OCI-LY3 (cell line): ENCODE measurements at regions not wholly inside any gene's neighbourhood (a gene's known extent, or its start where the extent isn't known, plus 50 kb on each side); places are given as distances from the start of the nearest gene placed in this dataset.

Experiments
- EZH2phosphoT487 ChIP-seq: fragments of 200-600 bp; shearing (Covaris generic); IDR thresholded peaks from 2 replicates; pipeline ENCODE4 v1.6.1; 2018; ENCODE audit warnings: antibody characterized with exemption, mixed run types, low read depth
- TF ChIP-seq, protein P1 (sequence below): fragments of 200-600, 300-600 bp; sonication (generic); IDR thresholded peaks from 2 replicates; pipeline ENCODE4 v1.5.1; 2014; ENCODE audit warnings: antibody characterized with exemption, low read length, low read depth

DNA sequence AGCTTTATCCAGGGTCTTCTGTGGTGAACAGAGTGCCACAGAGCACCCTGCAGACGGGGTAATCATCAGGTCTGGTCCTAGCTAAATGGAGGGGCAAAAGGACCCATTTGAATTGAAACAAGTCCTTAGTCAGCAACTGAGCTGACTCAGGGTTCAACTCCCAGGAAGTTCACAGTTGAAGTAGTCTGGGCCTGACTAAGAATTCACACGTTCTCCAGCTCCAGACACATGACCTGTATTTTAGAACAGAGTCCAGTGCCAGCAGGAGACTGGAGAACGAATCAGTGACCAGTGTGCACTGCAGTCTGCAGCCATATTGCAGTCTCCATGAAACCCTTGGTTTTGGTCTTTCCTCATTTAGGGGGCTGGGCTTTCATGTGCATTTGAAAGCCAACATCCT is 85.2 kb downstream of the ELOVL4 start:
- TF ChIP-seq, protein P1, sequence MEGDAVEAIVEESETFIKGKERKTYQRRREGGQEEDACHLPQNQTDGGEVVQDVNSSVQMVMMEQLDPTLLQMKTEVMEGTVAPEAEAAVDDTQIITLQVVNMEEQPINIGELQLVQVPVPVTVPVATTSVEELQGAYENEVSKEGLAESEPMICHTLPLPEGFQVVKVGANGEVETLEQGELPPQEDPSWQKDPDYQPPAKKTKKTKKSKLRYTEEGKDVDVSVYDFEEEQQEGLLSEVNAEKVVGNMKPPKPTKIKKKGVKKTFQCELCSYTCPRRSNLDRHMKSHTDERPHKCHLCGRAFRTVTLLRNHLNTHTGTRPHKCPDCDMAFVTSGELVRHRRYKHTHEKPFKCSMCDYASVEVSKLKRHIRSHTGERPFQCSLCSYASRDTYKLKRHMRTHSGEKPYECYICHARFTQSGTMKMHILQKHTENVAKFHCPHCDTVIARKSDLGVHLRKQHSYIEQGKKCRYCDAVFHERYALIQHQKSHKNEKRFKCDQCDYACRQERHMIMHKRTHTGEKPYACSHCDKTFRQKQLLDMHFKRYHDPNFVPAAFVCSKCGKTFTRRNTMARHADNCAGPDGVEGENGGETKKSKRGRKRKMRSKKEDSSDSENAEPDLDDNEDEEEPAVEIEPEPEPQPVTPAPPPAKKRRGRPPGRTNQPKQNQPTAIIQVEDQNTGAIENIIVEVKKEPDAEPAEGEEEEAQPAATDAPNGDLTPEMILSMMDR = no peak
- no peak for TF ChIP-seq EZH2phosphoT487
